GM23338 (cell line): ENCODE measurements at regions not wholly inside any gene's neighbourhood (a gene's known extent, or its start where the extent isn't known, plus 50 kb on each side); places are given as distances from the start of the nearest gene placed in this dataset.
"Not testable (repeated sequence)": the region's sequence is repeated elsewhere in the genome, so short reads cannot be mapped to it uniquely, and the experiment has no call there.

ENCODE experiments used
- CREB1 ChIP-seq: fragments of 250-450 bp; sonication (Bioruptor Pico); IDR thresholded peaks from 2 replicates; pipeline ENCODE4 v1.5.0; 2020; ENCODE audit warnings: low read depth, mild to moderate bottlenecking, moderate library complexity
- CTCF ChIP-seq, 2 experiments: fragments of 200-600 bp in 1 of 2; sonication (generic) in 1 of 2; conservative IDR thresholded peaks; 2 replicates each; pipeline versions ENCODE4 v1.5.1 to v1.6.1; 2016 to 2017; ENCODE audit warnings: antibody characterized with exemption in 2 of 2, low read depth in 2 of 2, mild to moderate bottlenecking in 2 of 2, moderate library complexity in 1 of 2
- ETS1 ChIP-seq: IDR thresholded peaks from 2 replicates; pipeline ENCODE4 v1.6.1; 2016; ENCODE audit warnings: antibody characterized with exemption
- EZH2 ChIP-seq: fragments of 200-600 bp; sonication (generic); IDR thresholded peaks from one replicate; pipeline ENCODE4 v1.8.0; 2017; ENCODE audit warnings: antibody characterized with exemption, mild to moderate bottlenecking, low read depth; ENCODE audit not compliant: unreplicated experiment
- EZH2phosphoT487 ChIP-seq: fragments of 200-600 bp; sonication (generic); IDR thresholded peaks from one replicate; pipeline ENCODE4 v1.8.1; 2018; ENCODE audit warnings: antibody characterized with exemption; ENCODE audit not compliant: unreplicated experiment
- JUNB ChIP-seq: IDR thresholded peaks from one replicate; pipeline ENCODE4 v1.6.1; 2016; ENCODE audit warnings: antibody characterized with exemption; ENCODE audit not compliant: unreplicated experiment
- NANOG ChIP-seq: IDR thresholded peaks from 2 replicates; pipeline ENCODE4 v1.6.1; 2016; ENCODE audit warnings: antibody characterized with exemption, borderline replicate concordance
- POLR2AphosphoS5 ChIP-seq: IDR thresholded peaks from 2 replicates; pipeline ENCODE4 v1.6.1; 2016; ENCODE audit warnings: antibody characterized with exemption, low read depth
- REST ChIP-seq: IDR thresholded peaks from one replicate; pipeline ENCODE4 v1.6.1; 2018; ENCODE audit warnings: antibody characterized with exemption; ENCODE audit not compliant: unreplicated experiment
- STAT1 ChIP-seq: IDR thresholded peaks from one replicate; pipeline ENCODE4 v1.6.1; 2016; ENCODE audit warnings: antibody characterized with exemption; ENCODE audit not compliant: unreplicated experiment
- ZNF331 ChIP-seq: fragments of 250-450 bp; sonication (Bioruptor Pico); IDR thresholded peaks from 2 replicates; pipeline ENCODE4 v1.5.0; 2020; ENCODE audit warnings: low read depth, mild to moderate bottlenecking, moderate library complexity

GRCh38 chr18:67384057-67384456 lies 132.5 kb downstream of the DSEL start:
- TF ChIP-seq EZH2; POLR2AphosphoS5; CREB1 (CRISPR knock-in tag); EZH2phosphoT487; CTCF (conservative IDR thresholded peaks at IDR 0.05; ENCODE audit: low read depth in 2 of 2); JUNB; STAT1; ETS1; REST; NANOG; ZNF331 (CRISPR knock-in tag): not testable (repeated sequence)
